ENCODE measurements at regions not wholly inside any gene's neighbourhood (a gene's known extent, or its start where the extent isn't known, plus 50 kb on each side); places are given as distances from the start of the nearest gene placed in this dataset.

GRCh38 chr11:39780131-39780530, 1679.3 kb downstream of the LRRC4C start:
- Mint-ChIP-seq H3K27ac (ENCODE audit: unreplicated experiment) (no peak overlapping the region), H3K36me3 (ENCODE audit: low read depth, unreplicated experiment) (no peaks in the 10 kb centered on the region), H3K27me3 (ENCODE audit: low read depth, unreplicated experiment) (no peaks in the 10 kb centered on the region), H3K9me3 (ENCODE audit: unreplicated experiment) (no peaks in the 10 kb centered on the region), H3K4me3 (ENCODE audit: unreplicated experiment) (no peak overlapping the region), H3K4me1 (ENCODE audit: low read depth, unreplicated experiment) (no peaks in the 10 kb centered on the region)
- Histone ChIP-seq H3K4me1 (ENCODE audit: insufficient read depth, low read length) (no peaks in the 10 kb centered on the region), H3K4me2 (ENCODE audit: low read length) (no peak overlapping the region), H3K27me3 (ENCODE audit: insufficient read depth, low read length) (no peaks in the 10 kb centered on the region), H4K20me1 (ENCODE audit: insufficient read depth, low read length) (no peaks in the 10 kb centered on the region), H2AFZ (ENCODE audit: low read depth, low read length) (no peak overlapping the region), H3K9ac (ENCODE audit: low read length) (no peak overlapping the region), H3K36me3 (ENCODE audit: insufficient read depth, low read length) (no peaks in the 10 kb centered on the region), H3K9me3 (ENCODE audit: insufficient read depth, low read depth, low read length) (peaks cover 3% of the 10 kb centered on the region), H3K27ac (ENCODE audit: low read depth, low read length) (no peak overlapping the region), H3K79me2 (ENCODE audit: insufficient read depth, low read length) (no peaks in the 10 kb centered on the region), H3K4me3 (ENCODE audit: insufficient read depth, low read depth, low read length) (no peak overlapping the region)
- DNase-seq (ENCODE audit: low read depth) (no peak), FAIRE-seq (no peak)
- TF ChIP-seq EZH2 (IDR thresholded peaks at IDR 0.05; ENCODE audit: insufficient read depth, low read length) (no peak), CTCF (IDR thresholded peaks at IDR 0.05; ENCODE audit: insufficient read depth, low read depth, low read length) (no peak)

GRCh38 chr11:39777035-39777434, 1682.4 kb downstream of the LRRC4C start:
- H3K9me3 Mint-ChIP-seq (ENCODE audit: unreplicated experiment), result no peaks in the 10 kb centered on the region
- H4K20me1 ChIP-seq (ENCODE audit: insufficient read depth, low read length), result no peaks in the 10 kb centered on the region
- H3K9me3 ChIP-seq (ENCODE audit: insufficient read depth, low read depth, low read length), result peaks cover 3% of the 10 kb centered on the region
- H2AFZ ChIP-seq (ENCODE audit: low read depth, low read length), result no peak overlapping the region
- no peaks in the 10 kb centered on the region for H3K36me3 ChIP-seq (ENCODE audit: insufficient read depth, low read length)
- TF ChIP-seq CTCF (IDR thresholded peaks at IDR 0.05; ENCODE audit: insufficient read depth, low read depth, low read length), result no peak
- TF ChIP-seq EZH2 (IDR thresholded peaks at IDR 0.05; ENCODE audit: insufficient read depth, low read length), result no peak
- no peak overlapping the region for H3K4me2 ChIP-seq (ENCODE audit: low read length)
- H3K4me3 Mint-ChIP-seq (ENCODE audit: unreplicated experiment), result no peak overlapping the region
- H3K27me3 ChIP-seq (ENCODE audit: insufficient read depth, low read length), result no peaks in the 10 kb centered on the region
- H3K27ac Mint-ChIP-seq (ENCODE audit: unreplicated experiment), result no peak overlapping the region
- no peaks in the 10 kb centered on the region for H3K27me3 Mint-ChIP-seq (ENCODE audit: low read depth, unreplicated experiment)
- H3K79me2 ChIP-seq (ENCODE audit: insufficient read depth, low read length), result no peaks in the 10 kb centered on the region
- H3K4me3 ChIP-seq (ENCODE audit: insufficient read depth, low read depth, low read length), result no peak overlapping the region
- no peak for DNase-seq (ENCODE audit: low read depth)
- H3K4me1 Mint-ChIP-seq (ENCODE audit: low read depth, unreplicated experiment), result no peaks in the 10 kb centered on the region
- no peak for FAIRE-seq
- H3K4me1 ChIP-seq (ENCODE audit: insufficient read depth, low read length), result no peaks in the 10 kb centered on the region
- H3K9ac ChIP-seq (ENCODE audit: low read length), result no peak overlapping the region
- no peaks in the 10 kb centered on the region for H3K36me3 Mint-ChIP-seq (ENCODE audit: low read depth, unreplicated experiment)
- no peak overlapping the region for H3K27ac ChIP-seq (ENCODE audit: low read depth, low read length)

GRCh38 chr11:39772525-39773137, 1686.8 kb downstream of the LRRC4C start:
- Histone ChIP-seq H4K20me1 (ENCODE audit: insufficient read depth, low read length) (no peaks in the 10 kb centered on the region), H3K4me3 (ENCODE audit: insufficient read depth, low read depth, low read length) (no peak overlapping the region), H3K36me3 (ENCODE audit: insufficient read depth, low read length) (no peaks in the 10 kb centered on the region), H3K79me2 (ENCODE audit: insufficient read depth, low read length) (no peaks in the 10 kb centered on the region), H2AFZ (ENCODE audit: low read depth, low read length) (no peak overlapping the region), H3K9ac (ENCODE audit: low read length) (no peak overlapping the region), H3K9me3 (ENCODE audit: insufficient read depth, low read depth, low read length) (peaks cover 3% of the 10 kb centered on the region), H3K27me3 (ENCODE audit: insufficient read depth, low read length) (no peaks in the 10 kb centered on the region), H3K4me1 (ENCODE audit: insufficient read depth, low read length) (no peaks in the 10 kb centered on the region), H3K27ac (ENCODE audit: low read depth, low read length) (no peak overlapping the region), H3K4me2 (ENCODE audit: low read length) (no peak overlapping the region)
- DNase-seq (ENCODE audit: low read depth), result no peak
- TF ChIP-seq EZH2 (IDR thresholded peaks at IDR 0.05; ENCODE audit: insufficient read depth, low read length) (no peak), CTCF (IDR thresholded peaks at IDR 0.05; ENCODE audit: insufficient read depth, low read depth, low read length) (no peak)
- Mint-ChIP-seq H3K27ac (ENCODE audit: unreplicated experiment) (no peak overlapping the region), H3K4me1 (ENCODE audit: low read depth, unreplicated experiment) (no peaks in the 10 kb centered on the region), H3K36me3 (ENCODE audit: low read depth, unreplicated experiment) (no peaks in the 10 kb centered on the region), H3K4me3 (ENCODE audit: unreplicated experiment) (no peak overlapping the region), H3K9me3 (ENCODE audit: unreplicated experiment) (no peaks in the 10 kb centered on the region), H3K27me3 (ENCODE audit: low read depth, unreplicated experiment) (no peaks in the 10 kb centered on the region)
- FAIRE-seq, result no peak
